MM.1S (cell line): ENCODE measurements at regions not wholly inside any gene's neighbourhood (a gene's known extent, or its start where the extent isn't known, plus 50 kb on each side); places are given as distances from the start of the nearest gene placed in this dataset.

Experiments used
- DNase-seq: peaks from one replicate; pipeline ENCODE4 v3.0.0-alpha.2; 2015
- H2AFZ ChIP-seq: fragments of 300-600 bp; sonication (generic); 2 replicates; pipeline ENCODE4 v1.6.0; 2016; ENCODE audit warnings: antibody characterized with exemption, low read length
- H3F3A ChIP-seq: fragments of 300-600 bp; sonication (generic); 2 replicates; pipeline ENCODE4 v1.6.1; 2016; ENCODE audit warnings: mild to moderate bottlenecking, antibody characterized with exemption, low read length, moderate library complexity, mixed read lengths; ENCODE audit not compliant: insufficient read depth
- H3K27ac ChIP-seq: fragments of 300-600 bp; sonication (generic); 2 replicates; pipeline ENCODE4 v1.5.1; 2016; ENCODE audit warnings: mild to moderate bottlenecking, low read length
- H3K27me3 ChIP-seq: fragments of 300-600 bp; sonication (generic); replicated peaks from 2 replicates; pipeline ENCODE4 v1.6.0; 2016; ENCODE audit warnings: low read length; ENCODE audit not compliant: insufficient read depth
- H3K36me3 ChIP-seq: fragments of 300-600 bp; sonication (generic); replicated peaks from 2 replicates; pipeline ENCODE4 v1.6.1; 2016; ENCODE audit warnings: mild to moderate bottlenecking, low read length, mixed read lengths; ENCODE audit not compliant: insufficient read depth
- H3K4me1 ChIP-seq: fragments of 300-600 bp; sonication (generic); 2 replicates; pipeline ENCODE4 v1.6.1; 2016; ENCODE audit warnings: low read length, mixed read lengths
- H3K4me2 ChIP-seq: fragments of 300-600 bp; sonication (generic); 2 replicates; pipeline ENCODE4 v1.6.0; 2016; ENCODE audit warnings: low read depth, low read length
- H3K4me3 ChIP-seq: fragments of 300-600 bp; sonication (generic); 2 replicates; pipeline ENCODE4 v1.5.1; 2016; ENCODE audit warnings: low read length, mixed read lengths
- H3K79me2 ChIP-seq: fragments of 300-600 bp; sonication (generic); 2 replicates; pipeline ENCODE4 v1.6.1; 2016; ENCODE audit warnings: mixed run types, low read length, mixed read lengths
- H3K9ac ChIP-seq: fragments of 300-600 bp; sonication (generic); 2 replicates; pipeline ENCODE4 v1.6.1; 2016; ENCODE audit warnings: low read length, mixed read lengths
- H3K9me2 ChIP-seq: fragments of 300-600 bp; sonication (generic); replicated peaks from 2 replicates; pipeline ENCODE4 v1.6.1; 2016; ENCODE audit warnings: mild to moderate bottlenecking, low read length, mixed read lengths; ENCODE audit not compliant: insufficient read depth
- H3K9me3 ChIP-seq: fragments of 300-600 bp; sonication (generic); replicated peaks from 2 replicates; pipeline ENCODE4 v1.6.1; 2016; ENCODE audit warnings: mild to moderate bottlenecking, low read length, mixed read lengths; ENCODE audit not compliant: insufficient read depth
- H4K20me1 ChIP-seq: fragments of 300-600 bp; sonication (generic); 2 replicates; pipeline ENCODE4 v1.6.1; 2016; ENCODE audit warnings: mild to moderate bottlenecking, low read length, moderate library complexity, mixed read lengths; ENCODE audit not compliant: insufficient read depth
- CTCF ChIP-seq: fragments of 300-600 bp; sonication (generic); IDR thresholded peaks from 2 replicates; pipeline ENCODE4 v1.5.1; 2016; ENCODE audit warnings: antibody characterized with exemption, low read length, mixed read lengths
- EZH2 ChIP-seq: fragments of 300-600 bp; sonication (generic); optimal IDR thresholded peaks from 2 replicates; pipeline ENCODE3; 2017; ENCODE audit warnings: low read depth, mild to moderate bottlenecking, antibody characterized with exemption, low read length, mixed read lengths
- EZH2phosphoT487 ChIP-seq: fragments of 300-600 bp; sonication (generic); IDR thresholded peaks from 2 replicates; pipeline ENCODE4 v1.6.1; 2018; ENCODE audit warnings: antibody characterized with exemption, low read length

GRCh38 chr13:73696713-73697112 is 437.5 kb downstream of the KLF12 start:
- DNase-seq, result no peak
- H3K9me3 ChIP-seq, result no peaks in the 10 kb centered on the region
- no peaks in the 10 kb centered on the region for H4K20me1 ChIP-seq
- no peaks in the 10 kb centered on the region for H3K36me3 ChIP-seq
- H3F3A ChIP-seq, result peaks cover under 1% of the 10 kb centered on the region; the same call in 1 of the 2 replicates
- no peak overlapping the region for H3K9ac ChIP-seq
- H3K4me1 ChIP-seq, result peaks cover 2% of the 10 kb centered on the region; the same call in 1 of the 2 replicates
- no peaks in the 10 kb centered on the region for H3K27me3 ChIP-seq
- no peak overlapping the region for H3K27ac ChIP-seq
- no peak overlapping the region for H3K4me2 ChIP-seq
- H3K9me2 ChIP-seq, result no peaks in the 10 kb centered on the region
- TF ChIP-seq EZH2, result no peak
- TF ChIP-seq CTCF, result no peak
- TF ChIP-seq EZH2phosphoT487, result no peak
- no peaks in the 10 kb centered on the region for H3K79me2 ChIP-seq
- no peak overlapping the region for H2AFZ ChIP-seq
- H3K4me3 ChIP-seq, result no peak overlapping the region

GRCh38 chr13:73696271-73696670 is 437.9 kb downstream of the KLF12 start:
- Histone ChIP-seq H4K20me1 (no peaks in the 10 kb centered on the region), H3K9me3 (no peaks in the 10 kb centered on the region), H3K9me2 (no peaks in the 10 kb centered on the region), H3K4me3 (no peak overlapping the region), H3K4me2 (no peak overlapping the region), H3K4me1 (no peaks in the 10 kb centered on the region), H3K27me3 (no peaks in the 10 kb centered on the region), H3K79me2 (no peaks in the 10 kb centered on the region), H3F3A (no peaks in the 10 kb centered on the region), H2AFZ (no peak overlapping the region), H3K36me3 (no peaks in the 10 kb centered on the region), H3K27ac (no peak overlapping the region), H3K9ac (no peak overlapping the region)
- TF ChIP-seq EZH2 (no peak), CTCF (no peak), EZH2phosphoT487 (no peak)
- DNase-seq, result no peak

- Histone ChIP-seq H3K9me3 (no peaks in the 10 kb centered on the region), H3K79me2 (no peaks in the 10 kb centered on the region)
Observed at GRCh38 chr13:73695325-73695724, 438.9 kb downstream of the KLF12 start.

More at GRCh38 chr13:73695325-73695724, 438.9 kb downstream of the KLF12 start:
- H3K4me3 ChIP-seq, result no peak overlapping the region
- H3K4me2 ChIP-seq, result no peak overlapping the region
- H3K9ac ChIP-seq, result no peak overlapping the region
- no peaks in the 10 kb centered on the region for H3K27me3 ChIP-seq
- no peak for DNase-seq
- H4K20me1 ChIP-seq, result no peaks in the 10 kb centered on the region
- H3K9me2 ChIP-seq, result no peaks in the 10 kb centered on the region
- no peaks in the 10 kb centered on the region for H3K4me1 ChIP-seq
- H2AFZ ChIP-seq, result no peak overlapping the region
- H3K36me3 ChIP-seq, result no peaks in the 10 kb centered on the region
- no peak for TF ChIP-seq EZH2phosphoT487
- TF ChIP-seq CTCF, result no peak
- TF ChIP-seq EZH2, result no peak
- no peaks in the 10 kb centered on the region for H3F3A ChIP-seq
- H3K27ac ChIP-seq, result no peak overlapping the region
